ENCODE measurements at regions not wholly inside any gene's neighbourhood (a gene's known extent, or its start where the extent isn't known, plus 50 kb on each side); places are given as distances from the start of the nearest gene placed in this dataset.
"Not testable (repeated sequence)": the region's sequence is repeated elsewhere in the genome, so short reads cannot be mapped to it uniquely, and the experiment has no call there.

- ChIA-PET POLR2A (no interaction called here), CTCF (no interaction called here)
Measured at GRCh38 chrX:9257718-9258420, 207.0 kb upstream of the TBL1X start.

- ChIA-PET POLR2A (no interaction called here), CTCF (no interaction called here)
Measured at GRCh38 chrX:9258421-9259104, 206.3 kb upstream of the TBL1X start.

GRCh38 chrX:9260603-9261002, 204.3 kb upstream of the TBL1X start:
- POLR2A ChIA-PET: no interaction called here
- CTCF ChIA-PET: no interaction called here

GRCh38 chrX:9267415-9267814, 197.4 kb upstream of the TBL1X start:
- ChIA-PET POLR2A (no interaction called here), CTCF (no interaction called here)

GRCh38 chrX:9269134-9269533, 195.7 kb upstream of the TBL1X start:
- CTCF ChIA-PET: no interaction called here

GRCh38 chrX:9271789-9272525, 192.9 kb upstream of the TBL1X start:
- ChIA-PET CTCF (no interaction called here), POLR2A (no interaction called here)

More at GRCh38 chrX:9269134-9269533, 195.7 kb upstream of the TBL1X start:
- POLR2A ChIA-PET: no interaction called here

- POLR2A ChIA-PET: no interaction called here
- CTCF ChIA-PET: no interaction called here
Measured at GRCh38 chrX:9273744-9274143, 191.1 kb upstream of the TBL1X start.

GRCh38 chrX:9278475-9279233, 186.2 kb upstream of the TBL1X start:
- ChIA-PET CTCF (interaction anchor here (0.5 kb wide), 1 partner anchor 266 kb away, joined by 3 read pairs; no protein-coding TSS in a partner anchor), POLR2A (no interaction called here)

GRCh38 chrX:9279234-9279544, 185.7 kb upstream of the TBL1X start:
- CTCF ChIA-PET: no interaction called here
- POLR2A ChIA-PET: no interaction called here

- POLR2A ChIA-PET: no interaction called here
- CTCF ChIA-PET: interaction anchor here (1.0 kb wide), 1 partner anchor 120 kb away, joined by 3 read pairs; no protein-coding TSS in a partner anchor
Measured at GRCh38 chrX:9280831-9281230, 184.0 kb upstream of the TBL1X start.

GRCh38 chrX:9282325-9282724, 182.5 kb upstream of the TBL1X start:
- POLR2A ChIA-PET: no interaction called here
- CTCF ChIA-PET: interaction anchor here (0.6 to 0.7 kb wide), 2 partner anchors 430 to 754 kb away, joined by 3 to 6 read pairs; no protein-coding TSS in a partner anchor

GRCh38 chrX:9285342-9285771, 179.5 kb upstream of the TBL1X start:
- POLR2A ChIA-PET: no interaction called here

GRCh38 chrX:9286234-9286633, 178.6 kb upstream of the TBL1X start:
- ChIA-PET POLR2A (no interaction called here), CTCF (no interaction called here)

More at GRCh38 chrX:9285342-9285771, 179.5 kb upstream of the TBL1X start:
- CTCF ChIA-PET: no interaction called here

GRCh38 chrX:9291629-9292028, 173.2 kb upstream of the TBL1X start:
- POLR2A ChIA-PET: no interaction called here
- CTCF ChIA-PET: no interaction called here

GRCh38 chrX:9293051-9293496, 171.8 kb upstream of the TBL1X start:
- CTCF ChIA-PET: no interaction called here
- POLR2A ChIA-PET: interaction anchor here (0.6 kb wide), 1 partner anchor 241 kb away, joined by 4 read pairs; no protein-coding TSS in a partner anchor

- POLR2A ChIA-PET: no interaction called here
- CTCF ChIA-PET: no interaction called here
Measured at GRCh38 chrX:9293903-9294302, 171.0 kb upstream of the TBL1X start.

GRCh38 chrX:9295551-9295950, 169.3 kb upstream of the TBL1X start:
- ChIA-PET POLR2A (no interaction called here), CTCF (no interaction called here)

- ChIA-PET POLR2A (no interaction called here), CTCF (no interaction called here)
Measured at GRCh38 chrX:9298221-9298620, 166.6 kb upstream of the TBL1X start.

- POLR2A ChIA-PET: not testable (repeated sequence)
- CTCF ChIA-PET: interaction anchor here (0.6 to 0.7 kb wide), 2 partner anchors 94 to 344 kb away, joined by 3 to 5 read pairs; no protein-coding TSS in a partner anchor
Measured at GRCh38 chrX:9299681-9300080, 165.2 kb upstream of the TBL1X start.

GRCh38 chrX:9301836-9302235, 163.0 kb upstream of the TBL1X start:
- ChIA-PET CTCF (no interaction called here), POLR2A (no interaction called here)

Data from activated CD8-positive, alpha-beta memory T cell treated with anti-CD3 and anti-CD28 coated beads for 36 hours (primary cell).